CD4-positive, alpha-beta memory T cell (primary cell): ENCODE measurements at regions not wholly inside any gene's neighbourhood (a gene's known extent, or its start where the extent isn't known, plus 50 kb on each side); places are given as distances from the start of the nearest gene placed in this dataset.

ENCODE experiments used
- CTCF ChIA-PET: fragments of 350-600 bp; sonication (Branson Sonifier 250); formaldehyde crosslinking; loops from one replicate; lab custom pipeline; 2021; ENCODE audit warnings: inconsistent platforms; ENCODE audit not compliant: partially characterized antibody; lab: Charles Lee
- POLR2A ChIA-PET: fragments of 350-600 bp; sonication (Branson Sonifier 250); formaldehyde crosslinking; loops from one replicate; lab custom pipeline; 2021; ENCODE audit not compliant: partially characterized antibody; lab: Charles Lee
- DNase-seq, 5 donors: peaks; one replicate each; pipeline versions ENCODE4 v3.0.0 to v3.0.0-alpha.2; 2020 to 2022; ENCODE audit warnings: mixed read lengths in 1 of 5
- H3K27ac ChIP-seq: one replicate; pipeline ENCODE4 v1.7.0; 2013; ENCODE audit warnings: low read depth, low read length
- H3K27me3 ChIP-seq: 2 replicates; pipeline ENCODE4 v1.7.0; 2013; ENCODE audit warnings: mild to moderate bottlenecking, low read length, moderate library complexity; ENCODE audit not compliant: insufficient read depth
- H3K36me3 ChIP-seq: 2 replicates; pipeline ENCODE4 v1.7.0; 2013; ENCODE audit warnings: mild to moderate bottlenecking, low read length, moderate library complexity; ENCODE audit not compliant: insufficient read depth
- H3K4me1 ChIP-seq: 2 replicates; pipeline ENCODE4 v1.7.0; 2013; ENCODE audit warnings: mild to moderate bottlenecking, low read length, moderate library complexity; ENCODE audit not compliant: insufficient read depth
- H3K4me3 ChIP-seq, 2 donors: one replicate each; pipeline ENCODE4 v1.7.0; 2013; ENCODE audit warnings: low read length in 2 of 2, mild to moderate bottlenecking in 1 of 2
- H3K9me3 ChIP-seq, 2 donors: one replicate each; pipeline ENCODE4 v1.7.0; 2013; ENCODE audit warnings: low read length in 2 of 2, control low read depth in 1 of 2; ENCODE audit not compliant: control insufficient read depth in 1 of 2
- H3K27ac Mint-ChIP-seq, 7 donors: one replicate each; pipeline ENCODE4 v1.8.0; 2020 to 2021; ENCODE audit warnings: mixed read lengths in 7 of 7, mild to moderate bottlenecking in 6 of 7, inconsistent platforms in 3 of 7, moderate library complexity in 3 of 7
- H3K27me3 Mint-ChIP-seq, 2 donors: one replicate each; pipeline ENCODE4 v1.8.0; 2020 to 2021; ENCODE audit warnings: mixed read lengths in 2 of 2
- H3K36me3 Mint-ChIP-seq, 2 donors: one replicate each; pipeline ENCODE4 v1.8.0; 2020 to 2021; ENCODE audit warnings: mixed read lengths in 2 of 2, inconsistent platforms in 1 of 2, mild to moderate bottlenecking in 1 of 2
- H3K4me1 Mint-ChIP-seq, 4 donors: one replicate each; pipeline ENCODE4 v1.8.0; 2020 to 2021; ENCODE audit warnings: mixed read lengths in 4 of 4, mild to moderate bottlenecking in 1 of 4
- H3K4me3 Mint-ChIP-seq, 8 donors: one replicate each; pipeline ENCODE4 v1.8.0; 2020 to 2021; ENCODE audit warnings: mixed read lengths in 8 of 8, mild to moderate bottlenecking in 7 of 8, moderate library complexity in 6 of 8, inconsistent platforms in 3 of 8
- H3K9me3 Mint-ChIP-seq, 8 donors: one replicate each; pipeline ENCODE4 v1.8.0; 2020 to 2021; ENCODE audit warnings: mixed read lengths in 8 of 8, mild to moderate bottlenecking in 5 of 8, inconsistent platforms in 3 of 8, moderate library complexity in 1 of 8
- intact Hi-C: fragments of 100-400 bp; cut with micrococcal nuclease; formaldehyde crosslinking; loops from one replicate; pipeline ENCODE4 v1.15.1; 2023

- no peaks in the 10 kb centered on the region for H3K4me1 ChIP-seq
- POLR2A ChIA-PET = no interaction called here
- DNase-seq = no peak
- H3K4me3 ChIP-seq = no peak overlapping the region
- no peaks in the 10 kb centered on the region for H3K27me3 ChIP-seq
- H3K9me3 ChIP-seq = no peaks in the 10 kb centered on the region
- no peaks in the 10 kb centered on the region for H3K36me3 Mint-ChIP-seq
- peaks cover 0 to 9% (median 5%) of the 10 kb centered on the region in 8 donors for H3K9me3 Mint-ChIP-seq
- no peak overlapping the region for H3K4me3 Mint-ChIP-seq
- no peak overlapping the region for H3K27ac ChIP-seq
- CTCF ChIA-PET = no interaction called here
- intact Hi-C loops = no loop called here
- no peaks in the 10 kb centered on the region for H3K4me1 Mint-ChIP-seq
- no peaks in the 10 kb centered on the region for H3K36me3 ChIP-seq
- H3K27ac Mint-ChIP-seq = no peak overlapping the region
- H3K27me3 Mint-ChIP-seq = no peaks in the 10 kb centered on the region
Observed at GRCh38 chr11:92675303-92675702, 294.1 kb upstream of the MTNR1B start.

- Histone ChIP-seq H3K36me3 (no peaks in the 10 kb centered on the region), H3K4me3 (no peak overlapping the region), H3K27me3 (no peaks in the 10 kb centered on the region), H3K27ac (no peak overlapping the region), H3K4me1 (no peaks in the 10 kb centered on the region), H3K9me3 (no peaks in the 10 kb centered on the region)
- Mint-ChIP-seq H3K4me1 (no peaks in the 10 kb centered on the region), H3K27me3 (no peaks in the 10 kb centered on the region), H3K27ac (no peak overlapping the region), H3K9me3 (peaks cover 0 to 10% (median 5%) of the 10 kb centered on the region in 8 donors), H3K36me3 (no peaks in the 10 kb centered on the region), H3K4me3 (no peak overlapping the region)
- DNase-seq = no peak
- POLR2A ChIA-PET = no interaction called here
- CTCF ChIA-PET = no interaction called here
- intact Hi-C loops = no loop called here
Observed at GRCh38 chr11:92675810-92676209, 293.6 kb upstream of the MTNR1B start.

DNA sequence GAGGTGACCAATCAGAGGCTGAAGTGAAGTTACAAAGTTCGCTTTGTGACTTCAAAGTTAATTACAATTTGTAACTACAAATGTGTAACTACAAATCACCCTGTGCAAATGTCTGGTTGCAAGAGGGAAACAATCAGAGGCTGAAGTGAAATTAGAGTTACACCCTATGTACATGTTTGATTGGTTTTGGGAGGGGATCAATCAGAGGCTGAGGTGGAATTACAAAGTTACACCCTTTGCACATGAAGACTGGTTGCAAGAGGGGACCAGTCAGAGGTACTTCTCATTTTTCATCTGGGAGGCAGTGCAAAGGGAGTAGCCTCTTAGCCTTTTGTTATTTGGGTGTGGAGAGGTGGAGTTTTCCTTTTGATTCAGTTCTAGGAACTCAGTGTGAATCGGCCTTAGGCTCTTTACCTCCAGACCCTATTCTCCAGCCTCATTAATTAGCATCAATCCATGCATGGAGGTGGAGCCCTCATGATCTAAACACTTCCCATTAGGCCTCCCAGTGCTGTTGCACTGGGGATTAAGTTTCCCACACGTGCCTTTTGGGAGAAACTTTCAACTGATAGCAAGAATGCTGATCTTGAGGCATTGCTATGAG is 291.3 kb upstream of the MTNR1B start:
- H3K4me1 ChIP-seq = no peaks in the 10 kb centered on the region
- H3K27ac ChIP-seq = no peak overlapping the region
- intact Hi-C loops = no loop called here
- CTCF ChIA-PET = no interaction called here
- POLR2A ChIA-PET = no interaction called here
- H3K4me3 ChIP-seq = no peak overlapping the region
- DNase-seq = no peak
- H3K36me3 Mint-ChIP-seq = no peaks in the 10 kb centered on the region
- H3K4me1 Mint-ChIP-seq = no peaks in the 10 kb centered on the region
- H3K27me3 ChIP-seq = no peaks in the 10 kb centered on the region
- H3K27ac Mint-ChIP-seq = no peak overlapping the region
- H3K9me3 ChIP-seq = no peaks in the 10 kb centered on the region
- H3K27me3 Mint-ChIP-seq = peaks cover 0 to 3% of the 10 kb centered on the region in 2 donors
- no peak overlapping the region for H3K4me3 Mint-ChIP-seq
- H3K36me3 ChIP-seq = no peaks in the 10 kb centered on the region
- H3K9me3 Mint-ChIP-seq = peaks cover 0 to 10% (median 5%) of the 10 kb centered on the region in 8 donors

DNA sequence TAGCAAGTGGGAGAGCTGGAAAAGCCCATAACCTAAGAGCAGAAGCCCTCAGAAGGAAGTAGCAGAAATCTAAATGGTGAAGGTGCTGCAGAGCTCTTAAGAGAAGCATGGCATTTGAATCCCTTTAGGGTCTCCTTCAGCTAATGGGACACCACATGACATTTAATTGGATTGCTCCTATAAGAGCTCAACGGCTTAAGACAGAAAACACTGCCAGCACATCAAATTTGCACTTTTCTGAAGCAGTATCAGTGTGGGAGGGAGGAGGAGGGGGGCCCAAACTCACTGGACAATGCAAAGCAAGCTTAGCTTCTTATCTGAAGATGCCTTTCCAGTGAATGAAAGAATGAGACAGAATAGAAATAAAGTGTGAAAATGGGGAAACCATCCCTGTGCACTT is 287.9 kb upstream of the MTNR1B start:
- CTCF ChIA-PET = no interaction called here
- H3K4me1 ChIP-seq = no peaks in the 10 kb centered on the region

DNA sequence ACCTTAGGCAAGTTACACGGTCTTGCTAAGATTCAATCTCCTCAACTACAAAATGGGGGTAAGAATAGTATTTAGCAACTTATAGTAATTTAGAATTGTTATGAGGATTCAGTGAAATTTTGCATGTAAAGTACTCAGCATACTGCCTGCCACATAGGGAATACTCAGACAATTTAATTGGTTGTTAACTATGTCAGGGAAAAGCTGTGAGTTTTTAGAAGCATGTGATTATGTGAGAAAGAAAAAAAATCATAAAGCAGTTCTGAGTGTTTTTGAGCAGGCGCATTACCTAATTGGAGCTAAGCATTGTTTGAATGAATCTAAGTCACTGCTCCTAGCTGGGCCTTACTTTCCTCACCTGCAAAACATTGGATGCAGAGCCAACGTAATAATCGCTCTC is 287.3 kb upstream of the MTNR1B start:
- POLR2A ChIA-PET = no interaction called here
- CTCF ChIA-PET = no interaction called here
- H3K27ac Mint-ChIP-seq = no peak overlapping the region

More for the DNA sequence above, 287.9 kb upstream of the MTNR1B start:
- H3K36me3 ChIP-seq = no peaks in the 10 kb centered on the region
- Mint-ChIP-seq H3K4me1 (no peaks in the 10 kb centered on the region), H3K27me3 (peaks cover 0 to 3% of the 10 kb centered on the region in 2 donors), H3K36me3 (no peaks in the 10 kb centered on the region), H3K9me3 (peaks cover 0 to 9% (median 5%) of the 10 kb centered on the region in 8 donors), H3K27ac (no peak overlapping the region), H3K4me3 (no peak overlapping the region)
- H3K9me3 ChIP-seq = no peaks in the 10 kb centered on the region
- intact Hi-C loops = no loop called here
- DNase-seq = no peak
- H3K27ac ChIP-seq = no peak overlapping the region
- H3K27me3 ChIP-seq = no peaks in the 10 kb centered on the region
- POLR2A ChIA-PET = no interaction called here
- H3K4me3 ChIP-seq = no peak overlapping the region

DNA sequence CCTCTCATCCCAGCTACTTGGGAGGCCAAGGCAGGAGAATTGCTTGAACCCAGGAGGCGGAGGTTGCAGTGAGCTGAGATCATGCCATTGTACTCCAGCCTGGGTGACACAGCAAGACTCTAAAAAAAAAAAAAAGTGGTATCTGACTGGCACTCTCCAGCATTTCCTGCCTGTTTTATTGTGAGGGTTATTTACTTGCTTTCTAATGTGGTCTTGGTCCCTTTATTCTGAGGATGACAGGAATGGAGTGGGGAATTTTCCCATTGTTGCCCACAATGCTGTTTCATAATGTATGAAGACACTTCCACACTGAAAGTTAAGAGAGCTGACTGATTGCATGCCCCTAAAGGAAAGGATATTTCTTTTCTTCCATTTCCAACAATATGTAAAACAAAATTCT is 286.5 kb upstream of the MTNR1B start:
- CTCF ChIA-PET = no interaction called here
- H3K27ac ChIP-seq = no peak overlapping the region
- no peak for DNase-seq
- POLR2A ChIA-PET = no interaction called here
- Mint-ChIP-seq H3K4me1 (no peaks in the 10 kb centered on the region), H3K36me3 (no peaks in the 10 kb centered on the region), H3K27ac (no peak overlapping the region), H3K9me3 (peaks cover 0 to 9% (median 4%) of the 10 kb centered on the region in 8 donors), H3K4me3 (no peak overlapping the region), H3K27me3 (peaks cover 0 to 3% of the 10 kb centered on the region in 2 donors)
- intact Hi-C loops = no loop called here
- no peaks in the 10 kb centered on the region for H3K36me3 ChIP-seq
- H3K27me3 ChIP-seq = no peaks in the 10 kb centered on the region
- no peak overlapping the region for H3K4me3 ChIP-seq
- H3K4me1 ChIP-seq = no peaks in the 10 kb centered on the region
- no peaks in the 10 kb centered on the region for H3K9me3 ChIP-seq

More for the DNA sequence above, 287.3 kb upstream of the MTNR1B start:
- peaks cover 0 to 9% (median 5%) of the 10 kb centered on the region in 8 donors for H3K9me3 Mint-ChIP-seq
- peaks cover 0 to 3% of the 10 kb centered on the region in 2 donors for H3K27me3 Mint-ChIP-seq
- intact Hi-C loops = no loop called here
- Histone ChIP-seq H3K36me3 (no peaks in the 10 kb centered on the region), H3K4me3 (no peak overlapping the region), H3K9me3 (no peaks in the 10 kb centered on the region), H3K27ac (no peak overlapping the region), H3K4me1 (no peaks in the 10 kb centered on the region), H3K27me3 (no peaks in the 10 kb centered on the region)
- no peaks in the 10 kb centered on the region for H3K36me3 Mint-ChIP-seq
- no peak overlapping the region for H3K4me3 Mint-ChIP-seq
- no peaks in the 10 kb centered on the region for H3K4me1 Mint-ChIP-seq
- DNase-seq = no peak

GRCh38 chr11:92685049-92685448 is 284.4 kb upstream of the MTNR1B start:
- no peaks in the 10 kb centered on the region for H3K4me1 ChIP-seq
- no peaks in the 10 kb centered on the region for H3K4me1 Mint-ChIP-seq
- no peaks in the 10 kb centered on the region for H3K36me3 ChIP-seq
- H3K9me3 Mint-ChIP-seq = peaks cover 0 to 9% (median 4%) of the 10 kb centered on the region in 8 donors
- POLR2A ChIA-PET = no interaction called here
- intact Hi-C loops = no loop called here
- H3K27me3 ChIP-seq = no peaks in the 10 kb centered on the region
- H3K36me3 Mint-ChIP-seq = no peaks in the 10 kb centered on the region
- no peak overlapping the region for H3K27ac ChIP-seq
- no peaks in the 10 kb centered on the region for H3K9me3 ChIP-seq
- DNase-seq = no peak
- H3K27me3 Mint-ChIP-seq = peaks cover 0 to 3% of the 10 kb centered on the region in 2 donors
- H3K4me3 Mint-ChIP-seq = no peak overlapping the region
- H3K4me3 ChIP-seq = no peak overlapping the region
- CTCF ChIA-PET = no interaction called here
- no peak overlapping the region for H3K27ac Mint-ChIP-seq
